ENCODE measurements at regions not wholly inside any gene's neighbourhood (a gene's known extent, or its start where the extent isn't known, plus 50 kb on each side); places are given as distances from the start of the nearest gene placed in this dataset.

GRCh38 chr2:145731467-145731866, 1211.5 kb upstream of the ZEB2 start:
- DNase-seq (ENCODE audit: low spot score): no peak

- DNase-seq (ENCODE audit: low spot score): no peak
Measured at GRCh38 chr2:145729993-145730770, 1210.3 kb upstream of the ZEB2 start.

DNA sequence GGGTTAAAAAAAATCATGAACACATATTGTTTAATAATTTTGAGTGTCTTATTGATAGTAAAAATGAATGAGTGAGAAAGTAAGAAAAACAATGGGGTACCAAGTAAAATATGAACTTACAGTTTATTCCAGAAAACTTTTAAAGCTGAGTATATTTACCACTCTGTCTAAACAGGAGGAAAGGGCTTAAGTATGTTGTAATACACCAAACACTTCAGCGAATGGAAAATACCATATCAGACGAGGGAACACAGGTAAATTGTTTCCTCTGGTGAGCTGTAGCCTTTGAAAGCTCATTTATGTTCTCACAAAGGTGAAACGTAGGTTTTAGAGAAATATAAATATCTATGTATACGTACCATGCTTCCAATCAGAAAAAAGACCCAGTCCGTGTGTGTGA, 1209.6 kb upstream of the ZEB2 start:
- DNase-seq (ENCODE audit: low spot score): no peak

DNA sequence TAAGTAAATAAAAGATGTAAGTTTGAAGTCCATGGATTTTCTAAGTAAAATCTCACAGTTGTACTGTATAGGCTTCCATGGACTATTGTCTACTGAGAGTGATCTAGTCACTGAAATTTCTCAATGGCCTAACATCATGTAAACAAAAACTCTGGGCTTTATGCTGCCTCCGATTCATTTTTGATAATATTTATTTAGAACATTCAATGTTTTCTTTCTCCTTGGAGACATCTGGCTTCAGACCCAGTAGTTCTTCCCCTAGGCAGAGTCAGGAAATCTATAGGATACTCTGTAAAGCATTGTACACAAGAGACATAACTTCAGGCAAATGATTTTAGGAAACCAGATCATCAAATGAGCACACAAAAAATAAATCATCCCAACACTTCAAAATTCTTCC, 1208.6 kb upstream of the ZEB2 start:
- DNase-seq (ENCODE audit: low spot score): no peak

DNA sequence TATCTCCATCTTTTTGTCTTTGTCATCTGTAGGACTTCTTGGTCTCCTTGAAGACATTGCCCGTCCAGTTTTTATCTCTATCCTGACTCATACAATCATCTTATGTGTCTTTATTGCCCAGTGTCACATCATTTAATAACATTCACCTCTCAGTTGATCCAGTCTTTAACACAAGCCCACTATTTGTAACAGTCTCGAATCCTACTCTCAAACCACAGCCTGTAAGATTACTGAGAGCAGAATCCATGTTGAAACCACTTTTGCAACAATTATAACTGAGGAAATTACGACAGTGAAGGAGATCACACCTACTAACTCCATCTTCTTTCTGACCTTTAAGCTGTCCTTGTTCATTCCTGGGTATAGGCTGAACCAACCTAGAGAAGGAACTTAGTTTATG, 1206.0 kb upstream of the ZEB2 start:
- DNase-seq (ENCODE audit: low spot score): no peak

DNA sequence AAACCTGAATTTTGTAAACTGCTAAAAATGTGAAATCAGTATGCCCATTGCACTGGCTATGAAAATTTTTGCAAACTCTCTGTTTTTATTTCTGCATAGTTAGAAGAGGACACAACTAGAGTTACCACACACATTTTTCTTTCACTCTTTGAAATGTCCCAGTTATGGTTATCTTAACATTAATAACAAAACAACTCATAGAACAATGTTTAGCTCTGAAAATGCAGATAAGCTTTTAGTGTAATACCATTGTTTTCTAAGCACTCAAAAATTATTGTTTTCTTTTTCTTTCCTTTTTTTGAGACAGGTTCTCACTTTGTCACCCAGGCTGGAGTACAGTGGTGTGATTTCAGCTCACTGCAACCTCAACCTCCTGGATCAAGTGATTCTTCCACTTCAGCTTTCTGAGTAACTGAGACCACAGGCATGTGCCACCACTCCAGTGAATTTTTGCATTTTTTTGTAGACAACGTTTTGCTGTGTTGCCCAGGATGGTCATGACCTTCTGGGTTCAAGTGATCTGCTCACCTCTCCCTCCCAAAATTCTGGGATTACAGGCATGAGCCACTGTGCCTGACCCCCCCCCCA, 1204.5 kb upstream of the ZEB2 start:
- no peak for DNase-seq (ENCODE audit: low spot score)

GRCh38 chr2:145723872-145724271, 1204.0 kb upstream of the ZEB2 start:
- DNase-seq (ENCODE audit: low spot score): no peak

DNA sequence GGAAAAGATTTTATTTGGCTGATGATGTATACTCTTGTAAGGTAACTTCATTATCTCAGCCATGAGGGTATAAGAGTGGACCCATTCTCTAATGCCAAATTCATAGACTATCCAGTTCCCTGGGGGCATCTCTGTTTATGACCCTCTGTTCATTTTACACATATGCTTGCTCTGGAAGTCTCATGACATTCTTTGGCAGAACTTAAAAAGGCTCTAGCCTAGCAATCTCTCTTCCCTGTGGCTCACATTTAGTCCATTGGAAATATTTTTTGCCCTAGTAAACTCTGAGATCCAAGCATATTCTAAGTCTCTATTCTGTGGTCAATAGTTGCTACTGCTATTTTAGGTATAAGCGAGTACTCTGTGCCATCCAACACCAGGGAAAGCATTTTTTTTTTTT, 1201.8 kb upstream of the ZEB2 start:
- no peak for DNase-seq (ENCODE audit: low spot score)

GRCh38 chr2:145715601-145716000, 1195.7 kb upstream of the ZEB2 start:
- peak; percentile 6 for DNase-seq (ENCODE audit: low spot score)

GRCh38 chr2:145710303-145710702, 1190.4 kb upstream of the ZEB2 start:
- DNase-seq (ENCODE audit: low spot score): no peak

DNA sequence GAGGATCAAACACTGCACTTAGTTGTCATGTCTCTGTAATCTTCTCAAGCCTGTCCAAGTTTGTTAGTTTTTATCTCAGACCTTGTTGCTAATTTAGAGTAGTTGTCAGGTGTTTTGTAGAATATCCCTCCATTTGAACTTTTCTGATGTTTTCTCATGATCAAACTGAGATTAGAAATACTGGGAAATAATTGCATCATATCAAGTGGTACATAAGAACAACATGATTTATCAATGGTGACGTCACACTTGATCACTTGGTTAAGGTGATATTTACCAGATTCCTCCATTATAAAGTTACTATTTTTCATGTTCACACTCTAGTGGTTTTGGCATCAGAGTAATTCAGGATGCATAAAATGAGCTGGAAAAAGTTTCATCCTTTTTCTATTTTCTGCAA, 1182.4 kb upstream of the ZEB2 start:
- DNase-seq (ENCODE audit: low spot score): no peak

DNA sequence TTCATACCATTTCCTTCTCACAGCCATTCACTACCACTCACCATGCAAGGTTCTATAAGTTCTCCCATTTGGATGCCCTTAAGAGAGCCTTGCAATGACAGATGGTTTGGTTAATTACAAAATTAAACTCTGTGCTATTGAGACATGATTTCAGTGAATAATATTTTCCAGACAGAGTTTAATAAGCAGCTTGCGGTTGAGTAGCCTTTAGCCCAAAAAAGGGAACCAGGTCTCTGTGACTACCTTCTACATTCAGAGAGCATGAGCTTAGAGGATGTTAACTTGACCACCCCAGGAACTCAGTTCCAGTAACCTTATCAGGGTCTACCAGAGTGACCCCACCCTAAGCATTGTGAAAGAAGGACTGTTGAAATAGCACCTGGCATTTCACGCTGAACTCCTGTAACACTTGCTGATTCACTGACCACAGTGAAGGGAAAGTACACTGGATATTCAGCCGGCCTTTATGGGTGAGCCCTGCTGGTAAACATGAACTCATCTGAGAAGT, 1173.1 kb upstream of the ZEB2 start:
- no peak for DNase-seq (ENCODE audit: low spot score)

DNA sequence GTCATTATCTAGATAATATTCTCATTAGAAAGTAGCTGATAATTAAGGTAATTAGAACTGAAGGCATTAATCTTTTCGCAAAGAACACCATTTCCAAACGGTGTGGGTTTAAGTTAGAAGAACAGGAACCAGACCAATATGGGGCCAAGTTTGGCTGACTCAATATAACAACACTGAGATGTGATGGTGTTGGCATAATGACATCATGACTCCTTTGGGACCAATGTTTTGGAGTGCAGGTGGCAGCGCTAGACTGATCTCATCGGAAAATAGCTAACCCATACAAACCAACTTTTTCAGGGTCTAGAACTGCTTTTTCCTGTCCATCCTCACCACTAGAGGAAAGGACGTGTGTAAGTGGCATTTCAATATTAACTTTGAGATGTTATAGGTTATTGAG, 1171.7 kb upstream of the ZEB2 start:
- no peak for DNase-seq (ENCODE audit: low spot score)

- no peak for DNase-seq (ENCODE audit: low spot score)
Measured at GRCh38 chr2:145690183-145690778, 1170.4 kb upstream of the ZEB2 start.

GRCh38 chr2:145689277-145689676, 1169.4 kb upstream of the ZEB2 start:
- no peak for DNase-seq (ENCODE audit: low spot score)

DNA sequence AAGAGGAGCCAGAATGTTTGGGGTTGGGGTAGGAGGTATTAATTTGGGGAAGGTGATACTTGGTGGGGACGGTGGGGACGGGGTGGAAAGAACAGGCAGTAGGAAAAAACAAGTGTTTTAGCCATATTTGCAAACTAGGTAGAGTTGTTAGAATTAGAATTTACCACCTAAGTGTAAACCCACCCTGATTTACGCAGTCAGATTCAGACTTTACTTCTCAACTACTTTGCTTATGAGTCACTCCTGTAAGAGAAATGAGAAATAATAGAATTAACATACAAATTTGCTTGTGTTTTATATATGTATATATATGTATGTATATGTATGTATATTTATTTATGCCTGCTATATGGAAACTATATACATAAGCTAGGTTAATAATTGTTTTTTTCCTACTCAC, 1168.2 kb upstream of the ZEB2 start:
- DNase-seq (ENCODE audit: low spot score): no peak

GRCh38 chr2:145687442-145688134, 1167.7 kb upstream of the ZEB2 start:
- no peak for DNase-seq (ENCODE audit: low spot score)

- DNase-seq (ENCODE audit: low spot score): no peak
Measured at GRCh38 chr2:145685383-145686050, 1165.6 kb upstream of the ZEB2 start.

DNA sequence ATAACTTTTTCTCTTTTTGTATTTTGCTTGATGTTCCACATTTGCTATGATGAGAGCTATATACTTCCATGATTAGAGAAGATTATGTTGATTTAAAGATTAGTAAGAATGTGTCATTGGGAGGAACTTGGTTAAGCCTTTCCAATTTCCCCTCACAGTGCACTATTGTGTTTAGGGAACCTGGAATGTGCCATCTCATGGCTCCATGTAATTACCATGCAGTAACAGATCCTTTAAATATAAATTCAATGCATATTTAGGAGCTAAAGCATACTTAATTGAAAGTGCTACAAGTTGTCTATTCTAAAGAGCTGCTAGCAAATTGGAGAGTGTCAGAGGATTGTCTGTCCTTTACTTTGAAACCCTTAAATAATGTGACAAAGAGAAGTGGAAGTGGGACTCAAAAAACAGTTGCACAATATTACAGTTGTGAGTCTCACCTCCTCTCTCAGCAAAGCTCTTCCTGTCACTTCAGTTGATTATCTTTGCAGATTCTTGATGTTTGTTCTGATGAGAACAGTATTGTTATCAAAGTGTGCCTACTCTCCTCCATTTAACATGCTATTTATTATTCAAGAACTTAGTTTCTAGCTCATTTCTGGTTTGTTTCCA, 1162.7 kb upstream of the ZEB2 start:
- no peak for DNase-seq (ENCODE audit: low spot score)

- no peak for DNase-seq (ENCODE audit: low spot score)
Measured at GRCh38 chr2:145680276-145680675, 1160.4 kb upstream of the ZEB2 start.

DNA sequence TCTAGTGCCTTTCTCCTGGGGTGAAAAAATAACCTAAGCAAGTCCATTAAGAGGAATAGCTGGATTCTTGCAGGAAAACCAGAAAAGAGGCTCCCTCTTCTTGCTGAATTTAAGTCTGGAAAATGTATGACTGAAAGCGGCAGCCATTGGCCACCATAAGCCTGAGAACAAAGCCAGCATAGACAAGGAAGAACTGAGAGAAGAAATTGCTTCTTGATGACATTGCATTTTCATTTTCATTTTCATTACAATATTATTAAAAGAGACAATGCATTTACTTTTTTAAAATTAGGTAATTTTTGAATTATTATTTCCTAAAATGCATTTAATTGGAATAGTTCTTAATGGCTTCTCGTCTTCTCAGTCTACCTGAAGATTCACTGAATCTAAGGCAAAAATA, 1157.5 kb upstream of the ZEB2 start:
- DNase-seq (ENCODE audit: low spot score): no peak

All from SK-N-DZ (cell line).